ENCODE measurements at regions not wholly inside any gene's neighbourhood (a gene's known extent, or its start where the extent isn't known, plus 50 kb on each side); places are given as distances from the start of the nearest gene placed in this dataset.

GRCh38 chr1:87715052-87715451 lies 386.4 kb downstream of the LMO4 start:
- Histone ChIP-seq H3K4me2 (ENCODE audit: control insufficient read depth, insufficient read depth) (no peak overlapping the region), H2AFZ (ENCODE audit: control insufficient read depth, low read depth, low read length) (no peak overlapping the region), H3K9me3 (replicated peaks; ENCODE audit: control insufficient read depth, insufficient read depth, low read length) (no peaks in the 10 kb centered on the region), H3K4me1 (ENCODE audit: control insufficient read depth, insufficient read depth, low read length) (no peaks in the 10 kb centered on the region), H3K9ac (ENCODE audit: control insufficient read depth, insufficient read depth, low read length) (no peak overlapping the region), H4K20me1 (ENCODE audit: control insufficient read depth, insufficient read depth) (no peaks in the 10 kb centered on the region), H3K4me3 (no peak overlapping the region), H3K27me3 (replicated peaks in 1 of 2; ENCODE audit: control insufficient read depth in 2 of 2, insufficient read depth in 2 of 2, low read length in 1 of 2) (no peaks in the 10 kb centered on the region; a peak in 1 of 4 replicates), H3K79me2 (ENCODE audit: control insufficient read depth, insufficient read depth, low read length) (no peaks in the 10 kb centered on the region), H3K36me3 (ENCODE audit: control insufficient read depth in 2 of 2, insufficient read depth in 2 of 2, low read length in 1 of 2) (no peaks in the 10 kb centered on the region), H3K27ac (ENCODE audit: control insufficient read depth, insufficient read depth) (no peak overlapping the region)
- CTCF ChIA-PET: no interaction called here
- TF ChIP-seq NBN (IDR thresholded peaks at IDR 0.05): no peak
- TF ChIP-seq RCOR1 (conservative IDR thresholded peaks at IDR 0.05; ENCODE audit: low read depth, low read length): no peak
- TF ChIP-seq POLR2A (IDR thresholded peaks at IDR 0.05; ENCODE audit: low read depth, low read length): no peak
- no peak for TF ChIP-seq CBFB (IDR thresholded peaks at IDR 0.05; ENCODE audit: low read depth)
- no peak for TF ChIP-seq PRDM15 (CRISPR knock-in tag; IDR thresholded peaks at IDR 0.05)
- no peak for TF ChIP-seq SREBF2 (IDR thresholded peaks at IDR 0.05; ENCODE audit: low read length)
- no peak for TF ChIP-seq HSF1 (IDR thresholded peaks at IDR 0.05; ENCODE audit: low read depth, low read length)
- TF ChIP-seq SUZ12 (IDR thresholded peaks at IDR 0.05; ENCODE audit: unreplicated experiment): no peak
- no peak for TF ChIP-seq RELA (IDR thresholded peaks at IDR 0.05; ENCODE audit: borderline replicate concordance, partially characterized antibody)
- no peak for TF ChIP-seq RAD21 (IDR thresholded peaks at IDR 0.05; ENCODE audit: insufficient read depth, low read depth, low read length)
- TF ChIP-seq NFIC (IDR thresholded peaks at IDR 0.05; ENCODE audit: low read depth, low read length): no peak
- TF ChIP-seq ZNF622 (IDR thresholded peaks at IDR 0.05): no peak
- no peak for TF ChIP-seq FOS (IDR thresholded peaks at IDR 0.05; ENCODE audit: borderline replicate concordance, extremely low read depth, insufficient read length)
- TF ChIP-seq STAT3 (IDR thresholded peaks at IDR 0.05; ENCODE audit: low read depth, low read length): no peak
- no peak for TF ChIP-seq YBX1 (IDR thresholded peaks at IDR 0.05)
- no peak for TF ChIP-seq USF1 (IDR thresholded peaks at IDR 0.05; ENCODE audit: borderline replicate concordance, extremely low read length, insufficient read depth, low read depth, low read length)
- TF ChIP-seq MYB (IDR thresholded peaks at IDR 0.05; ENCODE audit: borderline replicate concordance, low read depth, low read length): no peak
- no peak for TF ChIP-seq SMARCA5 (IDR thresholded peaks at IDR 0.05)
- TF ChIP-seq E2F4 (IDR thresholded peaks at IDR 0.05; ENCODE audit: low read depth, low read length): no peak
- no peak for TF ChIP-seq KDM1A (IDR thresholded peaks at IDR 0.05; ENCODE audit: borderline replicate concordance)
- ATAC-seq (no peak), DNase-seq (ENCODE audit: low read depth, low spot score) (no peak), FAIRE-seq (no peak)
- WGBS (ENCODE audit: insufficient coverage, insufficient replicate concordance, low lambda C conversion rate, missing lambda C conversion rate): 16% methylated on average over 3 of the region's 3 CpGs
- RAD21 ChIA-PET (ENCODE audit: unreplicated experiment): no interaction called here
- intact Hi-C loops (cut with micrococcal nuclease; ENCODE audit: unreplicated experiment) (no loop called here), in situ Hi-C loops (cut with MboI) (no loop called here)
- POLR2A ChIA-PET: interaction anchor here (1.5 kb wide), 1 partner anchor 10 kb away, joined by 4 read pairs; no protein-coding TSS in a partner anchor
- SMC1A ChIA-PET (ENCODE audit: uncharacterized antibody, unreplicated experiment): no interaction called here
- BruUV-seq (replicated peaks): no TSS peak

All from GM12878 (cell line).